ENCODE measurements at regions not wholly inside any gene's neighbourhood (a gene's known extent, or its start where the extent isn't known, plus 50 kb on each side); places are given as distances from the start of the nearest gene placed in this dataset.
A peak's percentile ranks its signal among the peaks of the same experiment; 100 is the strongest.

- DNase-seq (ENCODE audit: low read depth in 2 of 2), result peak in 1 of 2 donors; percentile 75
- no peaks in the 10 kb centered on the region for H4K20me1 ChIP-seq (ENCODE audit: control insufficient read depth, extremely low read depth, insufficient read depth, low read length)
- H3K79me2 ChIP-seq (ENCODE audit: control insufficient read depth, insufficient read depth, low read length), result no peaks in the 10 kb centered on the region
- no peak for TF ChIP-seq EZH2 (IDR thresholded peaks at IDR 0.05; ENCODE audit: low read length, missing control alignments)
- H3K4me2 ChIP-seq (ENCODE audit: extremely low read depth, insufficient read depth, low read length), result no peak overlapping the region
- no peaks in the 10 kb centered on the region for H3K27me3 ChIP-seq (ENCODE audit: control insufficient read depth, insufficient read depth, low read length)
- H3K4me1 ChIP-seq (ENCODE audit: control insufficient read depth, extremely low read depth, insufficient read depth, low read length), result no peaks in the 10 kb centered on the region
- no peak overlapping the region for H2AFZ ChIP-seq (ENCODE audit: low read length)
- no peak overlapping the region for H3K4me3 ChIP-seq (replicated peaks in 1 of 4; ENCODE audit: control extremely low read depth in 1 of 4, insufficient read depth in 1 of 4, low read depth in 3 of 4, low read length in 4 of 4)
- no peak overlapping the region for H3K9ac ChIP-seq (ENCODE audit: insufficient read depth, low read length)
- H3K9me3 ChIP-seq (ENCODE audit: control insufficient read depth, insufficient read depth, low read depth, low read length), result no peaks in the 10 kb centered on the region
- no peak overlapping the region for H3K27ac ChIP-seq (ENCODE audit: insufficient read depth, low read length)
- H3K36me3 ChIP-seq (ENCODE audit: control insufficient read depth, insufficient read depth, low read length), result no peaks in the 10 kb centered on the region
Measured at GRCh38 chr15:91426412-91426811, 326.4 kb downstream of the SV2B start.

- Histone ChIP-seq H3K79me2 (ENCODE audit: control insufficient read depth, insufficient read depth, low read length) (no peaks in the 10 kb centered on the region), H3K36me3 (ENCODE audit: control insufficient read depth, insufficient read depth, low read length) (no peaks in the 10 kb centered on the region), H3K4me2 (ENCODE audit: extremely low read depth, insufficient read depth, low read length) (no peak overlapping the region), H4K20me1 (ENCODE audit: control insufficient read depth, extremely low read depth, insufficient read depth, low read length) (no peaks in the 10 kb centered on the region), H3K4me1 (ENCODE audit: control insufficient read depth, extremely low read depth, insufficient read depth, low read length) (no peaks in the 10 kb centered on the region), H3K4me3 (replicated peaks in 1 of 4; ENCODE audit: control extremely low read depth in 1 of 4, insufficient read depth in 1 of 4, low read depth in 3 of 4, low read length in 4 of 4) (no peak overlapping the region), H3K9me3 (ENCODE audit: control insufficient read depth, insufficient read depth, low read depth, low read length) (no peaks in the 10 kb centered on the region), H2AFZ (ENCODE audit: low read length) (no peak overlapping the region), H3K9ac (ENCODE audit: insufficient read depth, low read length) (no peak overlapping the region), H3K27me3 (ENCODE audit: control insufficient read depth, insufficient read depth, low read length) (no peaks in the 10 kb centered on the region), H3K27ac (ENCODE audit: insufficient read depth, low read length) (no peak overlapping the region)
- DNase-seq (ENCODE audit: low read depth in 2 of 2), result no peak
- TF ChIP-seq CTCF (conservative IDR thresholded peaks at IDR 0.05 in 1 of 2, IDR thresholded peaks at IDR 0.05 in 1 of 2; ENCODE audit: low read depth in 1 of 2, low read length in 2 of 2), result no peak
- no peak for TF ChIP-seq EZH2 (IDR thresholded peaks at IDR 0.05; ENCODE audit: low read length, missing control alignments)
Measured at GRCh38 chr15:91429973-91430372, 329.9 kb downstream of the SV2B start.

- Histone ChIP-seq H3K4me2 (ENCODE audit: extremely low read depth, insufficient read depth, low read length) (no peak overlapping the region), H3K4me1 (ENCODE audit: control insufficient read depth, extremely low read depth, insufficient read depth, low read length) (no peaks in the 10 kb centered on the region), H3K79me2 (ENCODE audit: control insufficient read depth, insufficient read depth, low read length) (no peaks in the 10 kb centered on the region)
Measured at GRCh38 chr15:91431041-91431715, 331.1 kb downstream of the SV2B start.

More at GRCh38 chr15:91431041-91431715, 331.1 kb downstream of the SV2B start:
- no peak for DNase-seq (ENCODE audit: low read depth in 2 of 2)
- H3K27ac ChIP-seq (ENCODE audit: insufficient read depth, low read length), result no peak overlapping the region
- H3K36me3 ChIP-seq (ENCODE audit: control insufficient read depth, insufficient read depth, low read length), result no peaks in the 10 kb centered on the region
- TF ChIP-seq CTCF (conservative IDR thresholded peaks at IDR 0.05 in 1 of 2, IDR thresholded peaks at IDR 0.05 in 1 of 2; ENCODE audit: low read depth in 1 of 2, low read length in 2 of 2), result no peak
- no peak for TF ChIP-seq EZH2 (IDR thresholded peaks at IDR 0.05; ENCODE audit: low read length, missing control alignments)
- H3K9me3 ChIP-seq (ENCODE audit: control insufficient read depth, insufficient read depth, low read depth, low read length), result no peaks in the 10 kb centered on the region
- no peak overlapping the region for H3K4me3 ChIP-seq (replicated peaks in 1 of 4; ENCODE audit: control extremely low read depth in 1 of 4, insufficient read depth in 1 of 4, low read depth in 3 of 4, low read length in 4 of 4)
- H3K27me3 ChIP-seq (ENCODE audit: control insufficient read depth, insufficient read depth, low read length), result no peaks in the 10 kb centered on the region
- no peak overlapping the region for H2AFZ ChIP-seq (ENCODE audit: low read length)
- no peaks in the 10 kb centered on the region for H4K20me1 ChIP-seq (ENCODE audit: control insufficient read depth, extremely low read depth, insufficient read depth, low read length)
- H3K9ac ChIP-seq (ENCODE audit: insufficient read depth, low read length), result no peak overlapping the region
